Urinary bladder (tissue), 3 donors: ENCODE measurements at regions not wholly inside any gene's neighbourhood (a gene's known extent, or its start where the extent isn't known, plus 50 kb on each side); places are given as distances from the start of the nearest gene placed in this dataset.

ENCODE experiments used
- DNase-seq: peaks from one replicate; pipeline ENCODE4 v3.0.0-alpha.2; 2015; ENCODE audit errors: extremely low spot score
- H3K27ac ChIP-seq: one replicate; pipeline ENCODE4 v1.5.1; 2013; ENCODE audit warnings: low read depth, mild to moderate bottlenecking, moderate library complexity
- H3K36me3 ChIP-seq: one replicate; pipeline ENCODE4 v1.6.1; 2013; ENCODE audit warnings: mild to moderate bottlenecking, moderate library complexity; ENCODE audit not compliant: insufficient read depth
- H3K4me1 ChIP-seq: one replicate; pipeline ENCODE4 v1.6.1; 2013; ENCODE audit warnings: mild to moderate bottlenecking, moderate library complexity; ENCODE audit not compliant: insufficient read depth
- H3K4me3 ChIP-seq: one replicate; pipeline ENCODE4 v1.5.1; 2013; ENCODE audit warnings: low read depth, low read length
- WGBS: extraction: QIAGEN DNeasy Blood & Tissue Kit; methylation state at CpG from one replicate; pipeline ENCODE4 v1.1.7; 2013; 5-methylcytosine and 5-hydroxymethylcytosine counted together
- donor health status: healthy with polysubstance abuse.
- donor health status: healthy.

- H3K4me1 ChIP-seq, result no peaks in the 10 kb centered on the region
- H3K27ac ChIP-seq, result no peak overlapping the region
- 79% methylated on average over 1 of the region's 1 CpG for WGBS
- H3K36me3 ChIP-seq, result no peaks in the 10 kb centered on the region
- DNase-seq, result no peak
- no peak overlapping the region for H3K4me3 ChIP-seq
Measured at GRCh38 chr16:63298993-63299392, 1262.8 kb upstream of the CDH8 start.

- no peaks in the 10 kb centered on the region for H3K4me1 ChIP-seq
- WGBS, result 93% methylated on average over 11 of the region's 11 CpGs
Measured at GRCh38 chr16:63292036-63292435, 1255.8 kb upstream of the CDH8 start.

GRCh38 chr16:63289834-63290460 lies 1253.7 kb upstream of the CDH8 start:
- WGBS, result 46% methylated on average over 16 of the region's 16 CpGs
- DNase-seq, result no peak
- no peak overlapping the region for H3K27ac ChIP-seq

More at GRCh38 chr16:63292036-63292435, 1255.8 kb upstream of the CDH8 start:
- Histone ChIP-seq H3K27ac (no peak overlapping the region), H3K36me3 (no peaks in the 10 kb centered on the region), H3K4me3 (no peak overlapping the region)
- DNase-seq, result no peak

GRCh38 chr16:63287401-63287800 lies 1251.2 kb upstream of the CDH8 start:
- Histone ChIP-seq H3K4me1 (no peaks in the 10 kb centered on the region), H3K27ac (no peak overlapping the region), H3K4me3 (no peak overlapping the region), H3K36me3 (no peaks in the 10 kb centered on the region)
- no peak for DNase-seq
- WGBS, result 67% methylated on average over 2 of the region's 2 CpGs

More at GRCh38 chr16:63289834-63290460, 1253.7 kb upstream of the CDH8 start:
- H3K4me3 ChIP-seq, result no peak overlapping the region
- no peaks in the 10 kb centered on the region for H3K4me1 ChIP-seq
- H3K36me3 ChIP-seq, result no peaks in the 10 kb centered on the region

- no peak overlapping the region for H3K27ac ChIP-seq
- H3K4me1 ChIP-seq, result no peaks in the 10 kb centered on the region
- WGBS, result 56% methylated on average over 1 of the region's 1 CpG
Measured at GRCh38 chr16:63283721-63284120, 1247.5 kb upstream of the CDH8 start.

GRCh38 chr16:63244631-63245030 lies 1208.4 kb upstream of the CDH8 start:
- Histone ChIP-seq H3K36me3 (no peaks in the 10 kb centered on the region), H3K4me1 (no peaks in the 10 kb centered on the region), H3K27ac (no peak overlapping the region), H3K4me3 (no peak overlapping the region)
- WGBS, result 74% methylated on average over 5 of the region's 5 CpGs
- no peak for DNase-seq

More at GRCh38 chr16:63283721-63284120, 1247.5 kb upstream of the CDH8 start:
- H3K4me3 ChIP-seq, result no peak overlapping the region
- DNase-seq, result no peak
- H3K36me3 ChIP-seq, result peaks cover 1% of the 10 kb centered on the region

GRCh38 chr16:63241497-63242028 lies 1205.3 kb upstream of the CDH8 start:
- DNase-seq, result no peak
- WGBS, result 66% methylated on average over 5 of the region's 5 CpGs

GRCh38 chr16:63239065-63239570 lies 1202.9 kb upstream of the CDH8 start:
- Histone ChIP-seq H3K4me3 (no peak overlapping the region), H3K4me1 (no peaks in the 10 kb centered on the region), H3K36me3 (no peaks in the 10 kb centered on the region), H3K27ac (no peak overlapping the region)
- DNase-seq, result no peak
- WGBS, result 95% methylated on average over 1 of the region's 1 CpG

More at GRCh38 chr16:63241497-63242028, 1205.3 kb upstream of the CDH8 start:
- Histone ChIP-seq H3K4me1 (no peaks in the 10 kb centered on the region), H3K27ac (no peak overlapping the region), H3K36me3 (no peaks in the 10 kb centered on the region), H3K4me3 (no peak overlapping the region)

GRCh38 chr16:63230421-63231040 lies 1194.3 kb upstream of the CDH8 start:
- Histone ChIP-seq H3K36me3 (no peaks in the 10 kb centered on the region), H3K27ac (no peak overlapping the region), H3K4me3 (no peak overlapping the region), H3K4me1 (no peaks in the 10 kb centered on the region)
- DNase-seq, result no peak
- WGBS, result 51% methylated on average over 3 of the region's 3 CpGs

GRCh38 chr16:63228259-63228658 lies 1192.0 kb upstream of the CDH8 start:
- H3K36me3 ChIP-seq, result no peaks in the 10 kb centered on the region
- DNase-seq, result no peak

GRCh38 chr16:63223851-63224250 lies 1187.6 kb upstream of the CDH8 start:
- no peak overlapping the region for H3K27ac ChIP-seq
- no peak overlapping the region for H3K4me3 ChIP-seq
- 72% methylated on average over 1 of the region's 1 CpG for WGBS
- H3K4me1 ChIP-seq, result no peaks in the 10 kb centered on the region
- no peaks in the 10 kb centered on the region for H3K36me3 ChIP-seq
- no peak for DNase-seq

More at GRCh38 chr16:63228259-63228658, 1192.0 kb upstream of the CDH8 start:
- H3K4me3 ChIP-seq, result no peak overlapping the region
- WGBS, result 84% methylated on average over 2 of the region's 2 CpGs
- H3K4me1 ChIP-seq, result no peaks in the 10 kb centered on the region
- H3K27ac ChIP-seq, result no peak overlapping the region

GRCh38 chr16:63216696-63217423 lies 1180.6 kb upstream of the CDH8 start:
- Histone ChIP-seq H3K4me3 (no peak overlapping the region), H3K36me3 (no peaks in the 10 kb centered on the region), H3K27ac (no peak overlapping the region), H3K4me1 (no peaks in the 10 kb centered on the region)
- DNase-seq, result no peak
- WGBS, result 69% methylated on average over 2 of the region's 2 CpGs

- DNase-seq, result no peak
- H3K4me1 ChIP-seq, result no peaks in the 10 kb centered on the region
- H3K36me3 ChIP-seq, result no peaks in the 10 kb centered on the region
- no peak overlapping the region for H3K4me3 ChIP-seq
- no peak overlapping the region for H3K27ac ChIP-seq
Measured at GRCh38 chr16:63201851-63202250, 1165.6 kb upstream of the CDH8 start.
